Caco-2 (cell line): ENCODE measurements at regions not wholly inside any gene's neighbourhood (a gene's known extent, or its start where the extent isn't known, plus 50 kb on each side); places are given as distances from the start of the nearest gene placed in this dataset.

Source experiments
- BruUV-seq: library from RNA; stranded (reverse); fragments of 400-500 nt; replicated peaks from 2 replicates; lab custom pipeline; 2021; lab: Mats Ljungman, UMichigan
- CTCF ChIA-PET: fragments of 300-600 bp; sonication (Branson Sonifier 250); formaldehyde crosslinking; loops from one replicate; lab custom pipeline; 2022; ENCODE audit warnings: antibody characterized with exemption; lab: Charles Lee
- POLR2A ChIA-PET: fragments of 300-600 bp; sonication (Branson Sonifier 250); formaldehyde crosslinking; loops from one replicate; lab custom pipeline; 2022; ENCODE audit warnings: antibody characterized with exemption; lab: Charles Lee
- DNase-seq, 2 experiments: peaks; one replicate each; pipeline versions ENCODE4 v3.0.0 to v3.0.0-alpha.2; 2020 to 2022
- H3K27me3 ChIP-seq: replicated peaks from 2 replicates; pipeline ENCODE4 v1.6.0; 2011; ENCODE audit warnings: low read length; ENCODE audit not compliant: control insufficient read depth, insufficient read depth
- H3K36me3 ChIP-seq: 2 replicates; pipeline ENCODE4 v1.5.1; 2011; ENCODE audit warnings: low read length; ENCODE audit not compliant: control insufficient read depth, insufficient read depth
- H3K4me1 ChIP-seq: fragments of 250-450 bp; sonication (Bioruptor Pico); 2 replicates; pipeline ENCODE4 v1.5.1; 2020; ENCODE audit warnings: mild to moderate bottlenecking
- H3K4me3 ChIP-seq: 2 replicates; pipeline ENCODE4 v1.5.1; 2011; ENCODE audit warnings: low read depth, mild to moderate bottlenecking, control low read depth, low read length
- H3K9me3 ChIP-seq: fragments of 250-450 bp; sonication (Bioruptor Pico); 2 replicates; pipeline ENCODE4 v1.5.1; 2020; ENCODE audit warnings: mild to moderate bottlenecking, moderate library complexity
- H3K27ac Mint-ChIP-seq: one replicate; pipeline ENCODE4 v1.8.0; 2022; ENCODE audit warnings: mixed read lengths; ENCODE audit not compliant: unreplicated experiment
- H3K27me3 Mint-ChIP-seq: one replicate; pipeline ENCODE4 v1.8.0; 2022; ENCODE audit warnings: mixed read lengths; ENCODE audit not compliant: insufficient read depth, unreplicated experiment
- H3K36me3 Mint-ChIP-seq: one replicate; pipeline ENCODE4 v1.8.0; 2022; ENCODE audit warnings: mild to moderate bottlenecking, mixed read lengths; ENCODE audit not compliant: insufficient read depth, unreplicated experiment
- H3K4me1 Mint-ChIP-seq: one replicate; pipeline ENCODE4 v1.8.0; 2022; ENCODE audit warnings: low read depth, mixed read lengths; ENCODE audit not compliant: unreplicated experiment
- H3K4me3 Mint-ChIP-seq: one replicate; pipeline ENCODE4 v1.8.0; 2022; ENCODE audit warnings: mild to moderate bottlenecking, moderate library complexity, mixed read lengths; ENCODE audit not compliant: unreplicated experiment
- H3K9me3 Mint-ChIP-seq: one replicate; pipeline ENCODE4 v1.8.0; 2022; ENCODE audit warnings: mixed read lengths; ENCODE audit not compliant: unreplicated experiment
- intact Hi-C: fragments of 100-400 bp; cut with micrococcal nuclease; formaldehyde crosslinking; loops from one replicate; pipeline ENCODE4 v1.10.0; 2022; ENCODE audit not compliant: unreplicated experiment
- TF ChIP-seq, protein P1 (sequence below), 2 experiments: fragments of 200-600 bp in 1 of 2; IDR thresholded peaks; 1 replicate in 1 of 2; 2 replicates in 1 of 2; pipeline versions ENCODE4 v1.5.1 to v1.8.0; 2011 to 2022; ENCODE audit warnings: antibody characterized with exemption in 1 of 2, control low read depth in 1 of 2, inconsistent platforms in 1 of 2, low read depth in 1 of 2, low read length in 1 of 2, mild to moderate bottlenecking in 1 of 2, moderate library complexity in 1 of 2; ENCODE audit not compliant: insufficient read depth in 1 of 2, severe bottlenecking in 1 of 2, unreplicated experiment in 1 of 2

GRCh38 chr5:173781816-173782670 lies 106.1 kb upstream of the CPEB4 start:
- no peaks in the 10 kb centered on the region for H3K27me3 ChIP-seq
- Mint-ChIP-seq H3K27me3 (no peaks in the 10 kb centered on the region), H3K9me3 (no peaks in the 10 kb centered on the region), H3K36me3 (peaks cover 4% of the 10 kb centered on the region), H3K4me3 (no peak overlapping the region), H3K4me1 (peaks cover 28% of the 10 kb centered on the region), H3K27ac (peak overlapping the region; percentile 39)
- TF ChIP-seq, protein P1, sequence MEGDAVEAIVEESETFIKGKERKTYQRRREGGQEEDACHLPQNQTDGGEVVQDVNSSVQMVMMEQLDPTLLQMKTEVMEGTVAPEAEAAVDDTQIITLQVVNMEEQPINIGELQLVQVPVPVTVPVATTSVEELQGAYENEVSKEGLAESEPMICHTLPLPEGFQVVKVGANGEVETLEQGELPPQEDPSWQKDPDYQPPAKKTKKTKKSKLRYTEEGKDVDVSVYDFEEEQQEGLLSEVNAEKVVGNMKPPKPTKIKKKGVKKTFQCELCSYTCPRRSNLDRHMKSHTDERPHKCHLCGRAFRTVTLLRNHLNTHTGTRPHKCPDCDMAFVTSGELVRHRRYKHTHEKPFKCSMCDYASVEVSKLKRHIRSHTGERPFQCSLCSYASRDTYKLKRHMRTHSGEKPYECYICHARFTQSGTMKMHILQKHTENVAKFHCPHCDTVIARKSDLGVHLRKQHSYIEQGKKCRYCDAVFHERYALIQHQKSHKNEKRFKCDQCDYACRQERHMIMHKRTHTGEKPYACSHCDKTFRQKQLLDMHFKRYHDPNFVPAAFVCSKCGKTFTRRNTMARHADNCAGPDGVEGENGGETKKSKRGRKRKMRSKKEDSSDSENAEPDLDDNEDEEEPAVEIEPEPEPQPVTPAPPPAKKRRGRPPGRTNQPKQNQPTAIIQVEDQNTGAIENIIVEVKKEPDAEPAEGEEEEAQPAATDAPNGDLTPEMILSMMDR (IDR thresholded peaks at IDR 0.05; ENCODE audit: insufficient read depth in 1 of 2, low read depth in 1 of 2, low read length in 1 of 2, severe bottlenecking in 1 of 2, unreplicated experiment in 1 of 2) = no peak
- H3K4me3 ChIP-seq = no peak overlapping the region
- peaks cover 20% of the 10 kb centered on the region for H3K4me1 ChIP-seq
- intact Hi-C loops = no loop called here
- no peaks in the 10 kb centered on the region for H3K36me3 ChIP-seq
- ChIA-PET POLR2A (interaction anchor here (0.6 kb wide), 1 partner anchor 126 kb away, joined by 3 read pairs; no protein-coding TSS in a partner anchor), CTCF (no interaction called here)
- no peaks in the 10 kb centered on the region for H3K9me3 ChIP-seq
- no peak for DNase-seq
- BruUV-seq = no TSS peak

DNA sequence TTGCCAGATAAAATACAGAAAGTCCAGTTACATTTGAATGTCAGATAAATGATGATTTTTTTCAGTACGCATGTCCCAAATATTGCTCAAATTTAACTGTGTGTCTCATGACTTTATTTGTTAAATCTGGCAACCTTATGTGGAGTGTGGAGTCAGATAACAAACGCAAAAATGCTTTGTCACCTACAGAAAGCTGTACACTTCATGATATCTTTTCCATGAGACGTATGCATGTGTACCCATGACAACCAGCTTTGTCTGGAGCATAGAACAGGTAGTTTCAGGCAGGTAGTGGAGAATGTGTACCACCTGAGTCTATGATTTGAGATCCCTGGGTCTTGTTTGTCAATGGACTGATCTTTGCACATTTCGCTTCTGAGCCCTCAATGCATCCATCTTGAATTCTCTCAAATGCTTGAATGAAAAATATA lies 105.5 kb upstream of the CPEB4 start:
- Mint-ChIP-seq H3K4me3 (no peak overlapping the region), H3K27me3 (no peaks in the 10 kb centered on the region), H3K9me3 (no peaks in the 10 kb centered on the region), H3K4me1 (peaks cover 28% of the 10 kb centered on the region), H3K36me3 (peaks cover 5% of the 10 kb centered on the region), H3K27ac (peak overlapping the region; percentile 27)
- Histone ChIP-seq H3K27me3 (no peaks in the 10 kb centered on the region), H3K9me3 (no peaks in the 10 kb centered on the region), H3K36me3 (no peaks in the 10 kb centered on the region), H3K4me3 (no peak overlapping the region), H3K4me1 (peaks cover 20% of the 10 kb centered on the region)
- ChIA-PET CTCF (interaction anchor here (0.5 kb wide), 1 partner anchor 10 kb away, joined by 4 read pairs; no protein-coding TSS in a partner anchor), POLR2A (no interaction called here)
- DNase-seq = no peak
- intact Hi-C loops = no loop called here
- BruUV-seq = no TSS peak
- TF ChIP-seq, protein P1 (IDR thresholded peaks at IDR 0.05; ENCODE audit: insufficient read depth in 1 of 2, low read depth in 1 of 2, low read length in 1 of 2, severe bottlenecking in 1 of 2, unreplicated experiment in 1 of 2) = no peak

GRCh38 chr5:173783371-173783770 lies 104.8 kb upstream of the CPEB4 start:
- Mint-ChIP-seq H3K27me3 (no peaks in the 10 kb centered on the region), H3K9me3 (no peaks in the 10 kb centered on the region), H3K4me3 (no peak overlapping the region), H3K4me1 (peaks cover 28% of the 10 kb centered on the region), H3K36me3 (peaks cover 5% of the 10 kb centered on the region), H3K27ac (no peak overlapping the region)
- no peak overlapping the region for H3K4me3 ChIP-seq
- H3K9me3 ChIP-seq = no peaks in the 10 kb centered on the region
- H3K4me1 ChIP-seq = peaks cover 20% of the 10 kb centered on the region
- POLR2A ChIA-PET = no interaction called here
- intact Hi-C loops = no loop called here
- no peaks in the 10 kb centered on the region for H3K27me3 ChIP-seq
- TF ChIP-seq, protein P1 (IDR thresholded peaks at IDR 0.05; ENCODE audit: insufficient read depth in 1 of 2, low read depth in 1 of 2, low read length in 1 of 2, severe bottlenecking in 1 of 2, unreplicated experiment in 1 of 2) = no peak
- DNase-seq = no peak
- no TSS peak for BruUV-seq
- CTCF ChIA-PET = interaction anchor here (0.5 kb wide), 1 partner anchor 9 kb away, joined by 4 read pairs; no protein-coding TSS in a partner anchor
- H3K36me3 ChIP-seq = no peaks in the 10 kb centered on the region
